Islet precursor cell (in vitro differentiated cells): ENCODE measurements at regions not wholly inside any gene's neighbourhood (a gene's known extent, or its start where the extent isn't known, plus 50 kb on each side); places are given as distances from the start of the nearest gene placed in this dataset.
"Not testable (repeated sequence)": the region's sequence is repeated elsewhere in the genome, so short reads cannot be mapped to it uniquely, and the experiment has no call there.

Source experiments
- DNase-seq: peaks from one replicate; pipeline ENCODE4 v3.0.0-alpha.2; 2018

DNA sequence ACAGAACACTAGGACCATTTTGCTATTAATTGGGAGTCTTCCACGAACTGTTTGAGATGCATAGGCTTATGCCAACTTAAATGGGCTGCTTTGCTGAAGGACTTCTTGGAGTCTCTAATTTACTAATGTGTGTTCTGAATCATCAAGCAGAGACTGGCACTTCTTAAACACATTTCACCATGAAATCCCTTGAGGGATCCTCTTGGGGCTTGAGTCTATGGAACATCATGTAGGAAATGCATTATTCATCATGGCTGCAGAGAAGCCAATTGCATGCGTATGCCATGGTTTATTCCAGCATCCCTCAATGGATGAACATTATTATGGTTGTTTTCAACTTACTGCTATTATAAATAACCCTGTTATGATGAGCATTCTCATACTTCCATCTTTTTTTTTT is 73.4 kb downstream of the FGD2 start:
- no peak for DNase-seq

DNA sequence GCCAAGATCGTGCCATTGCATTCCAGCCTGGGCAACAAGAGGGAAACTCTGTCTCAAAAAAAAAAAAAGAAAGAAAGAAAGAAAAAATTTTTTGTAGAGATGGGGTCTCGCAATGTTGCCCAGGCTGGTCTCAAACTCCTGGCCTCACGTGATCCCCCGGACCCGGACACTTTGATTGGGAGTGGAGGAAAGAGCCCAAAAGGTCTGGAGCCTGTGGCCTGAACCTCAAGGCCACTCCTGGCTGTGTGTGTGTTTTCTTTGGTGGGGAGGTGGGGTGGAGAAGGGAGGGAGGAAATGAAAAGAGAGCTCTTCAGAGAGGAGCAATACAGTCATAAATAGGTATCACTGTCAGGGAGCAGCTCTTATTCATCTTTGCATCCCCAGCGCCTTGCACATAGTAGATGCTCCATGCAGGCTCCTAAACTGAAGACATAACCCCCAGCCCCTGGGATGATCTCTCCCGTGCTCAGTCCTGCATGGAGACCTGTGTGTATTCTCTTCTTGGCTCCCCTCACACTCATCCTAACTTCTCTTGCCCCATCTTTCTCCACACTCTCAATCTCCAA is 75.7 kb downstream of the FGD2 start:
- no peak for DNase-seq

DNA sequence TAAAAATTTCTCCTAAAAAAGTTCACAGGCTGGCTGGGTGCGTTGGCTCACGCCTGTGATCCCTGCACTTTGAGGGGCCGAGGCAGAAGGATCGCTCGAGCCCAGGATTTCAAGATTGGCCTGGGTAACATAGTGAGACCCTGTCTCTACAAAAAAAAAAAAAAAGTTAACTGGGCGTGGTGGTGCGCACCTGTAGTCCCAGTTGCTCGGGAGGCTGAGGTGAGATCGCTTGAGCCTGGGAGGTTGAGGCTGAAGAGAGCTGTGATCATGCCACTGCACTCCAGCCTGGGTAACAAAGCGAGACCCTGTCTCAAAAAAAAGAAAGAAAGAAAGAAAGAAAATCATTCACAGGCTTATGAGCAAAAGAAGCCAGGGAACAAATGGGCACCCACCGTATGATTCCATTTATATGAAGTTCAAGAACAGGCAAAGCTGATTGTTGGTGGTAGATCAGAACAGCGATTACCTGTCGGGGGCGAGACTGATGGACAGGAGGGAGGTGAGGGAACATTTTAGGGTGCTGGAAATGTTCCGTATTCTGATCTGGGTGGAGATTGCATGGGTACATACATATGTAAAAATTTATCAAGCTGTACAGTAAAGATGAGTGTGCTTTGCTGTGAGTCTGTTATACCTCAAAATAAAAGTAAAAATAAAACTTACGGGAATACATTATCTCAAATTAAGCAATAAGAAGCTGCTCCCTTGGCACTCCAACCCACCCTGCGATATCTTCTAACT is 77.1 kb downstream of the FGD2 start:
- no peak for DNase-seq

DNA sequence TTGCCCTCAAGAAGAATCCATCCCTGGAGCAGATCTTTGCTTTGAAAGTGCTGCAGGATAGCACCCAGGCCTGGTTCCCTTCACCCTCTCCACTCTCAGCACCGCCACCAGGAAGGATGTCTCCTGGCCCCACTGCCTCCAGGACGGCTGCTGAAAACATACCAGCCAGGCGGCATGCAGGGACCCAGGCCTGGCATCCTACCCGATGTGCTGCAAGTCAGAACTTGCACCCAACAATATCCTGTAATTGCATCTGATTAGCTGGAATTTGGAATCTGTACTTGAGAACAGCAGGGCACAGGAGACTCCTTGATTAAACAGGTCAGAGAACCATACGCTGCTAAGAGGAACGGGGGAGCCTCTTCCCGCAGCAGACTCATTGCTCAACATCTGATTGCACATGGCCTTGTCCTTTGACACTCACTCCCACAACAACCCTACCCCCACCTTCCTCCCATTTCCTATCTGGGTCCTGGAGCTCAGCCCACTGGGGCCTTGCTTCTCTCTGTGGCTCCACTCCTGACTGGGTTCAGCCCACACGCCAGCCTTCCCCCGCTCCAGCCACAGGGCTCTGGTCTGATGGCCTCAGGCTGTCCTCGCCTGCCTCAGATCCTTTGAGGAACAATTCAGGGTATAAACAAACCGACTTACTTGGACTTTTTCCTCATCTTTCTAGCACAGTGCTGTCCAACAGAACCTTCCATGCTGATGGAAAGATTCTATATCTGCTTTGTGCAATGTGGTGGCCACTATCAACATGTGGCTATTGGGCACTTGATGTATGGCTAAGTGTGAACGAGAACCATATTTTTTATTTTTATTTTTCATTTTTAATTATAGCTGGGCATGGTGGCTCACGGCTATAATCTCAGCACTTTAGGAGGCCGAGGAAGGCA is 78.0 kb downstream of the FGD2 start:
- DNase-seq, result peak; percentile 60

DNA sequence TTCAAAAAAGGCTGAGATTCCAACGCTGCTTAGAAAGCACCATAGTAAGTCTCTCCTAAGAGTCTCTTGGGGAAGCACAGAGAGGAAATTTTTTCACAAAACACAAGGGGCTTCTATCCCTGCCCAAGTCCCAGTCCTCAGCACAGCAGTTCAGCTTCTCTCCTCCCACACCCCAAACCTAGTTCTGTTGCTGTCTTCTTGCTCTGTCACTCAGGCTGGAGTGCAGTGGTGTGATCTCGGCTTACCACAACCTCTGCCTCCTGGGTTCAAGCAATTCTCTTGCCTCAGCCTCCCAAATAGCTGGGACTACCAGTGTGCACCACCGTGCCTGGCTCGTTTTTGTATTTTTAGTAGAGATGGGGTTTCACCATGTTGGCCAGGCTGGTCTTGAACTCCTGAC is 79.2 kb downstream of the FGD2 start:
- not testable (repeated sequence) for DNase-seq

DNA sequence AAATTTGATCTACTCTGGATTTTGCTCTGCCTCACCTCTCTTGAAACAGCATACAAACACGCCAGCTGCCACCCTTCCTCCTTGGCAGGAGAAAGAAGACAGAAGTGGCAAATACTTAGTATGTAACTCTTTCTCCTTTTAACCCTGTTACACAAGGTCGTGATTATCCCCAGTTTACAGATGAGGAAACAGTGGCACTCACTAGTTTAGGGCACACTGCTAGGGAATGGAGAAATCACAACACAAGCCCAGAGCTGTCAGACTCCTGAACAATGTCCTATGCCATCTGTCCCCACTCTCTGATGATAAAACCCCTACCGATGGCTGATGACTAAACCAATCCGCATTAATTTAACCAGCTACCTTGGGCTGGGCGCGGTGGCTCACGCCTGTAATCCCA is 79.7 kb downstream of the FGD2 start:
- DNase-seq, result no peak

DNA sequence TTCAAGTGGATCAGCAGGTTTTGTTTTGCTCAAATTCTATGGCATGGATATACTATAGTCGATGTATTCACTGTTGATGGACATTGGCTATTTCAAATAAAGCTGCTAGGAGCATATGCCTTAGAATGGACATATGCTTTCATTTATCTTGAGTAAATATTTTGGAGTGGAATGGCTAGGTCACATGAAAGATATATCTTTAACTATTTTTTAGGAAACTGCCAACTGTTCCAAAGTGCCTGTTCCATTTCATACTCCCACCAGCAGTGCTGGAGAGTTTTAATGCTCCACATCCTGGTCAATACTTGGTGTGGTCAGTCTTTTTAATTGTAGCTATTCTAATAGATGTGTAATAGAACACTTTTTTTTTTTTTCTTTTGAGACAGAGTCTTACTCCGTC is 81.1 kb upstream of the PIM1 start:
- DNase-seq, result no peak

DNA sequence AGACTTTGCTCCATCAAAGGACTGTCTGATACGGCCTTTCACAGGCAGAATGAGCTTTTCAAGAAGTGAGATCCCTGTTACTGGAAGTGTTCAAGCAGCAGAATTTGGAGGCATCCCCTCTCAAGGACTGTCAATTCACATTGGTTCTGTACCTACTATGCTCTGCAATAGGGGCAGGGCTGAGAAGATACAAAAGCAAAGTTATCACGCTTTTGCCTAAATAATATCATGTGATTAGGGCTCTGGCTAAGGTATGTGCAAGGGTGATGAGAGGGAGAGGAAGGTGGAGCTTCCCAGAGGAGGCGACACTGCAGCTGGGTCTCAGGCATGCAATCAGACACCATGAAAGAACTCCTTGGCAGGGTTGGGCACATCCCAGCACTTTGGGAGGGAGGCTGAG is 80.2 kb upstream of the PIM1 start:
- DNase-seq, result no peak

DNA sequence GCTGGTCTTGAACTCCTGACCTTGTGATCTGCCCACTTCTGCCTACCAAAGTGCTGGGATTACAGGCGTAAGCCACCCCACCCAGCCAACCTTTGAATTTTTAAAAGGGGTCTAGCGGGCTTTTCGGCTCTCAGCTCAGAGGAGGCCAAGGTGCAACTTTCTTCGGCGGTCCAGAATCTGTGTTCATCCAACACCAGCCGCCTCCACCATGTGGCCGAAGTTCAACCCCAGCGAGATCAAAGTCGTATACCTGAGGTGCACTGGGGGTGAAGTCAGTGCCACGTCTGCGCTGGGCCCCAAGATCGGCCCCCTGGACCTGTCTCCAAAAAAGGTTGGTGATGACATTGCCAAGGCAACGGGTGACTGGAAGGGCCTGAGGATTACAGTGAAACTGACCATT is 78.8 kb upstream of the PIM1 start:
- not testable (repeated sequence) for DNase-seq

DNA sequence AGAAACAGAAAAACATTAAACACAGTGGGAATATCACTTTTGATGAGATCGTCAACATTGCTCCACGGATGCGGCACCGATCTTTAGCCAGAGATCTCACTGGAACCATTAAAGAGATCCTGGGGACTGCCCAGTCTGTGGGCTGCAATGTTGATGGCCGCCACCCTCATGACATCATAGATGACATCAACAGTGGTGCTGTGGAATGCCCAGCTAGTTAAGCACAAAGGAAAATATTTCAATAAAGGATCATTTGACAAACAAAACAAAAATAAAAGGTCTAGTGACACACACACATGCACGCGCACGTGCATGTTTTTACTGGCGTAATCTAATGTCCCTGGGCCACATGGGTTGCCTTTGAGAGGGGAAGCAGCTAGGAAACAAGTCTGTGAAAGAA is 78.4 kb upstream of the PIM1 start:
- DNase-seq, result not testable (repeated sequence)

DNA sequence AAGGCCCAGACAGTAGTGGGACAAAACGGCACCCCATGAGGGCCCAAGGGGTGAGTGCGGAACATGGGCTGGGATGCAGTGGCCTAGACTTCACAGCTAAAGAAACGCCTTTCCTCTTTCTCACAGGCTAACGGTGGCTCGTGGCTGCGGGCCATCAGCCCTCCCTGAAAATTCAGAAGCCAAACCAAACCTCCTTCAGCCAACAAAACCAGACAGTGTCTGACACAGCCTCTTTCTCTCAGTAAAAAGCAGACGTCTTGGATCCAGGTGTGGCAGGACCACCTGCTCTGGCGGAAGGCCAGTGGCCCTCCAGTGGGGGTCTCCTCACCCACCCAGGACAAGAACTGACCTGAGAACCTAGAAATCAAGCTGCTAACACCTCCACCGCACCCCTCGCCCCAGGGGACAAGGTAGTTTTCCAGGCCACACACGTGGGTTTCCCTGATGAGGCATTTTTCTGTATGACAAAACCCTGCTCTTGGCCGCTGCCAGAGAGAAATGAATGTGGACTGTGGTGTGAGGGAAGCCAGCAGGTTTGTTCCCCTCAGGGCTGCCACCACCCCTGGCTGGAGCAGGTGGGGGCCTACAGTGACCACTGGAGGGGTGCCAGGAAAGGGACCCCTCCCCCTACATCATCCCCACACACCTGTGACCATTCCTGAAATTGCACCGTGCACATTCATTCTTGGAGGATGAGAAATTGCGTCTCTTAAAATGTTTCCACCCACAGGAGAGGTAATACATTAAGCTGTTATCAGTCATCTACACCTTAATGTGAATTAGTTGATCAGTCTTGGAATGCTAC is 76.8 kb upstream of the PIM1 start:
- DNase-seq, result peak; percentile 78

DNA sequence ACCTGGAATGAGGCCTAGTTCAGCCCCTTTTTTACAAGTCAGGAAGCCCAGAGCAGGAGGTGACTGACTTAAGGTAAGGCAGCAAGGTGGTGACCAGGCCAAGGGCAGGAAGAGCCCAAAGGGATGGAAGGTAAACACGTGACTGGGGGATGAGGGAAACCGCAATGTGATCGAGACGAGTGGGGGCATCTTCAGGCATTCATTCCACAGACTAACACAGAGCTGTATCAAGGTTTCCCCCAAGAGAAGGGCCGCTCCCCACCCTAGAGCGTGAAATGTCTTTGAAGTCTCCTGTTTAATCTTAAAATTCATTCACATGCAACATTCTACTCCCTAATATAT is 76.3 kb upstream of the PIM1 start:
- DNase-seq, result no peak

DNA sequence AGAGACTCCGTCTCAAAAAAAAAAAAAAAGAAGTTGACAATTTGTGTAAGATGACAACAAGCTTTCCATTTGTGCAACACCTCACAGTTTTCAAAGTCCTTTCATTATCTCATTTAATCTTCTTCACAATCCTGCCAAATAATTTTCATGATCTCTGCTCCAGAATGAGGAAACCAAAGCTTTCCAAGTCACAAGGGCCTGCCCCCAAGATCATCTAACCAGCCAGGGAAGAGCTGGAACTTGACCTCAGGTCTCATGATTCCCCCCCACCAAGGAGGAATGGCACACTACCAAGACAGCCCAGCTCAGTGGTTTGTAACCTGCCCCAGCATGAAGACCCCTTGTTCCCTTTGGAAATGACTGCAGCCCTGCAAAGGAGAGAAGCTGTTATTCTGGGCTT is 74.0 kb upstream of the PIM1 start:
- DNase-seq, result no peak

DNA sequence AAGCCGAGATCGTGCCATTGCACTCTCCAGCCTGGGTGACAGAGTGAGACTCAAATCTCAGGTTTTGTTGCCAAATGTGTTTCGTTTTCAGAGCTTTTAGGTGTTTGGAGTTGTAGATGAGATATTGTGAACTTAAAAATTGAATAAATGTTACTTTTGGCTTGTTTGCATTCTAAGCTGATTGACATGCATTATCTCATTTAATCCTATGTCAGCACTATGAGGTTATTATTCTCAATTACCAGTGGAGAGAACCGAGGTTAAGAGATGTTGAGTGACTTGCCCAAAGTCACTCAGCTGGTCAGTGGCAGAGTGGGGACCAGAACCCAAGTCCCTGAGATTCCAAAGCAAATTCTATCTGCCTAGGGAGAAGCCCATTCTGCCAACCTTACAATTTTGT is 72.6 kb upstream of the PIM1 start:
- no peak for DNase-seq

DNA sequence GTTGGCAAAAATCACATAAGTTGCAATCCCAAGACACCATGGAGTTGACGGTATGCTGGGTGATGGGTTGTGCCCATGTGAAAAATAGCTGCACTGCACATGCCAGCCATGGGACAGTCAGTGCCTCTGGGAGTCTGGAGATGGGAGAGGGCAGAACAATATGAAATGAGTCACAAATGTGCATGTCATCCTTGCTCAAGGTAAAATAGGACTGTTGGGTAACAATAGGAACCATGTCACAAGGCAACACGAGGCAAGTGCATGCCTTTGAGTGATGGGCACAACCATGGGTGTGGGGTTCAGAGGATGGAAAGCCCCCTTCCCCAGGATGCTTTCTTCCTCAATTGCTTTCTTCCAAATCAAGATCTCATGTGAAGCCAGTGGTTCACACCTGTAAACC is 70.5 kb upstream of the PIM1 start:
- no peak for DNase-seq

DNA sequence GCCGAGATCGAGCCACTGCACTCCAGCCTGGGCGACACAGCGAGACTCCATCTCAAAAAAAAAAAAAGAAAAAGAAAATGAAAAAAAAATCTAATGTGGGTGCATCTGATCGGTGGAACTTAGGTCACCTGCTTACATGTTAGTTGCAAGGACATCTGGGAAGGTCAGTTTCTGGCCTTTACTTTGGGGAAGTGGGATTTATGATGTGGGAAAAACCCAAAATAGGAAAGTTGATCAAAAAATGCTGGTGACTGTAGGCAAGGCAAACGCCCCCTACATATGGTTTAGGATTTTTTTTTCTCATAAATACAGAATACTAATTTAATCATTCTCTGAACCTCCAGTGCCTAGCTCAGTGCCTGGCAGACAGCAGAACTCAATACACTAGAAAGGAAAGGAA is 69.2 kb upstream of the PIM1 start:
- DNase-seq, result no peak

DNA sequence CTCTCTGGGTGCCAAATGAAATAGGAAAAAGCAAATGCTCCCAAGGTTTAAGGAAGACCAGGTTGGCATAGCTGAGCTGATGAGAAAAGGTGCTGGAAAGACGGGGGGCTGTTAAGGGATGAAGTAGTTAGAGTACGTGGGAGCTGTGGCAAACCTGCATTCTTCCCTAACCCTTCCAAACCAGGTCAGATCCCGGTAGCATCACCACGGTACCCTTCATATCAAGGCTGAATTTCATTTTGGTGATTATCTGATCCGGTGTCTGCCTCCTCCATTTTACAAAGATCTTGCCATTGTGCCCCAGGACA is 68.0 kb upstream of the PIM1 start:
- DNase-seq, result no peak

DNA sequence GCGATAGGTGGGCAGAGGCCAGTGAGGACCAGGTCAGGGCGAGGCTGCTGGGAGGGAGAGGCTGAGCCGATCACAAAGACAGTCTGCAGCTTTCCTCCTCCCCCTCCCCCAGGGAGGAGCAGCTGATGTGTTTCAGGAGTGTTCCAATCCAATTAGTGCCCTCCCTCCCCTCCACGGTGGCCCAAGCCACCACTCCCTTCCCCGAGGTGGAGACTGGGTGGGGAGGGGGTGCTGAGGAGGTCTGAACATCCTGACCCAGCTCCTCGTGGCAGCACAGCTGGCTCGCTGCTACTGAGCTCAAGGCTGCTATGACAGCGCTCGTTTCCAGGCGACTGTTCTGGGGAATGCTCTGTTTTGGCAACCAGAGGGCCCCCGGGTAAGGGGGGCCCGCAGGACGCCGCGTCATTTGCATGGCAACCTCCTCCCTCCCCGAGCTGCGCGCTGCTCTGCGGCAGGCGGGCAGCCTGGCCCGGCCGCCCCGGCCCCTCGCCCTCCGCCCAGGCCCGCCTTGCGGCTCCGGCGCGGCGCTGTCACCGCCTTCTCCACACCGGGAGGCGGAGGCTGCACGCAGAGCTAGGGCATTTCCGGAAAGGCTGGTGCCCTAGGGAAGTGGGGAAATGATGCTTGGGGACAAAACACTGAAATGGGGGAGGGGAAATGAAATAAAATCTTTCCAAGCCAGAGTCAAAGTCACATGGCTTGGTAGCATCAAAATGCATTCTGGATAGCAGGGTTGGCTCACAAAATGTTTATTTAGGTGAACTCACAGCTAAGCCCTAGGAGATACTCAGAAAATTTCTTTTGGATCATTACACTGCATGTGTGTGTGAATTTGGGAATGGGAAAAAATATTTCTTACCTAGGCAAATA is 67.4 kb upstream of the PIM1 start:
- DNase-seq, result peak; percentile 97

DNA sequence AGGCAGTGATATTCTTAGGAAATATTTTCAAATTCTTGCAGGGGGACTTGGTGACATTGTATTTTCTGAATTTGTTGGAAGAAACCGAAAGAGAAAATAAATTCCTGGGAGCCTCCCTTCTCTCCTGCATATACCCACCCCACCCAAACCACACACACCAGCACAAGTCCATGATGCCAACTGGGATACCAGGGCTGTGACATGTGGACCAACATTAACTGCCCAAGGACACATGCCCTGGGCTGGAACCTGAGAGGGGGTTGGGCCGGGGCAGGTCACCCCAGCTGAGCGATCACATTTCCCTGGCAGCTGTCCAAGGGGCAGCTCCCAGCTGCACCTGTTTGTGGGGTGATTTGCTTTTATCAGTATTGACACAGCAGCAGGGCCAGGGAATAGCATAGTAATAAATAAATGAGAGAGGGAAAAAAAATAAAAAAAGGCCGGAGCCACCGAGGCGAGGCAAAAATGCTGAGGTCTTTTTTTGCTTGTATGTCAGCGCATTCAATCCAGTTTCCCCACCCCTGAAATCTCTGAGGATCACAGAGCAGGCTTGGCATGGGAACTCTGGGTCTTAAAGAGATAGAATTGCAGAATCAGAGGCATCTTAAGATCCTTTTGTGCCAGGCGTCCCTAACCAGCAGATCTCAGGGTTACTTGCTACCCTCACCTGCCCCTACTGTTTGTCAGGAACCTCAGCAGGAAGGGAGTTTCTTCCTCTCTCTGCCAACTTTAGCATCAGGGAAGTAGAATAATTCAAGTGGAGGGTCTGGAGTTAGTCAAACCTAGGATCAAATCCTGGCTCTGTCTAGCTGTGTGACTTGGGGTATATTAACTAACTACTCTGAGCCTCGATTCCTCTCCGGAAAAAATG is 66.5 kb upstream of the PIM1 start:
- DNase-seq, result no peak

DNA sequence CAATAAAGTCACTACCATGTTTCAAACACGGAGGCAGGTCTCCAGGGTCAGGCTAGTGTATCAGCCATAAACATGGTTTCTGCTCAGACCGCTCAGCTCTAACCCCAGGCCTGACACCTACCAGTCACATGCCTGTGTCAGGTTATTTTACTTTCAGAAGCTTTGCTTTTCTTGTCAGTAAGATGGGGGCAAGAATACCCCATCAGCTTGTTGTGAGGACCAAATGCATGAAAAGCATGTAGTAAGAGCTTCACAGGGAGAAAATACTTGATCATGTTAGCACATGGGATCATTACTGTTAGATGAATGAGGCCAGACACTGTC is 65.2 kb upstream of the PIM1 start:
- no peak for DNase-seq

DNA sequence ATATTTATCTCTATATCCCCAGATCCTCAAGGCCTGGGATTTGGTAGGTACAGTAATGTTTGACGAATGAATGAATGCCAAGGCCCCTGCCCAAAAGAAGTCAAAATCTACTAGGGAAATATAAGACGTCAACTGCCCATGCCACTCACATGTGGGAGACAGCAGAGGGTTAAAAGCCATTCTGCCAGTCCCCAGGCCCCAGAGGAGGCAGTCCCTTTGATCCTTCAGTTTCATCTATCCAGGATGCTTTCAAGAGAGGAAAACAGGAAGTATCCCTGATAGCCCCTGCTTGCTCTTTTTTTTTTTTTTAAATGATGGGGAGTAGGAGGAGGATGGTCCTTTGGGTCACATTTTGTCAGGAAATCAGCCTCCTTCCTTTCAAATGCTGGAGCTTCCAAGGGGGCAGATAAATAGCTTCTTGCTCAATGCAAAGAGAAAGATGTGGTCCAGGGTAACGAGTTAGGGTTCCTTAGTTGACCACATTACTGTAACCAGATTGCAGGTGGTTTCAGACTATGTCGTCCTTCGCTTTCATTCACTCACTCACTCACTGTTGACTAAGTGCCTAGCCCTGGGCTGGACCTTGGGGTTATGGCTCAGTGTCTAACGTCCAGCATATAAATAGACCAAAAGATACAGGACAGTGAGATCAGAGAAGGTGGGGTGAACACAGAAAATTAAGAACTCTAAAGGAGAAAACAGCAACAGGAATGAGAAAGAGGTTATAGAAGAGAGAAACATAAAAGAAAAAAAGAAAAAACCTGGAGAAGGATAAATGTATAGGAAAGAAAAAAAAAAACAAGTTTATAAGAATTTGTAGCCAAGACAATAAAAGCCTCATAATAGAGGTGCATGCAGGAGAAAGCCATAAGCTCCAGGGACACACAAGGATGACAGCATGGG is 64.6 kb upstream of the PIM1 start:
- DNase-seq, result no peak
